ENCODE measurements at regions not wholly inside any gene's neighbourhood (a gene's known extent, or its start where the extent isn't known, plus 50 kb on each side); places are given as distances from the start of the nearest gene placed in this dataset.
"Not testable (repeated sequence)": the region's sequence is repeated elsewhere in the genome, so short reads cannot be mapped to it uniquely, and the experiment has no call there.

DNA sequence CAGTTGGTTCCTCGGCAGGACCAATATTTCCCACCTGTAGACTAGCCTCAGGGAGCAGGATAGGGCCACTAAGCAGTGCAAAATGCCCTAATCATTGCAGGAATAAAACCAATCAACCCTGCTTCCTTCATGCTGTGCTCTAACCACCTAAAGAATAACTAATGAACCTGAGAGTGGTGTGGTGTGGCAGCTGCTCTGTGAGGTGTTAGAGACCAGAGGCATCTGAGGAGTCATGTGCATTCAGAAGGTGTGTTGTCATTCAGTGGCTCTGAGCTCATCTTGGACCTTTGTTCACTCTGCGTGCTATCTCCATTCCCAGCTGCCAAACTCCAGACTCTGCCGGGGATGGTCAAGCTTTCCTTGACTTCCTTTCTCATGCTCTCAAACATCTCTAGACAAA, 136.7 kb upstream of the EGLN3 start:
- no peak for DNase-seq (ENCODE audit: extremely low read depth, low read depth)
- TF ChIP-seq, protein P1, sequence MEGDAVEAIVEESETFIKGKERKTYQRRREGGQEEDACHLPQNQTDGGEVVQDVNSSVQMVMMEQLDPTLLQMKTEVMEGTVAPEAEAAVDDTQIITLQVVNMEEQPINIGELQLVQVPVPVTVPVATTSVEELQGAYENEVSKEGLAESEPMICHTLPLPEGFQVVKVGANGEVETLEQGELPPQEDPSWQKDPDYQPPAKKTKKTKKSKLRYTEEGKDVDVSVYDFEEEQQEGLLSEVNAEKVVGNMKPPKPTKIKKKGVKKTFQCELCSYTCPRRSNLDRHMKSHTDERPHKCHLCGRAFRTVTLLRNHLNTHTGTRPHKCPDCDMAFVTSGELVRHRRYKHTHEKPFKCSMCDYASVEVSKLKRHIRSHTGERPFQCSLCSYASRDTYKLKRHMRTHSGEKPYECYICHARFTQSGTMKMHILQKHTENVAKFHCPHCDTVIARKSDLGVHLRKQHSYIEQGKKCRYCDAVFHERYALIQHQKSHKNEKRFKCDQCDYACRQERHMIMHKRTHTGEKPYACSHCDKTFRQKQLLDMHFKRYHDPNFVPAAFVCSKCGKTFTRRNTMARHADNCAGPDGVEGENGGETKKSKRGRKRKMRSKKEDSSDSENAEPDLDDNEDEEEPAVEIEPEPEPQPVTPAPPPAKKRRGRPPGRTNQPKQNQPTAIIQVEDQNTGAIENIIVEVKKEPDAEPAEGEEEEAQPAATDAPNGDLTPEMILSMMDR (IDR thresholded peaks at IDR 0.05; ENCODE audit: low read depth, low read length) = no peak

- DNase-seq (ENCODE audit: extremely low read depth, low read depth) = no peak
- TF ChIP-seq, protein P1 (IDR thresholded peaks at IDR 0.05; ENCODE audit: low read depth, low read length) = no peak
Measured at GRCh38 chr14:34086223-34086757, 135.4 kb upstream of the EGLN3 start.

DNA sequence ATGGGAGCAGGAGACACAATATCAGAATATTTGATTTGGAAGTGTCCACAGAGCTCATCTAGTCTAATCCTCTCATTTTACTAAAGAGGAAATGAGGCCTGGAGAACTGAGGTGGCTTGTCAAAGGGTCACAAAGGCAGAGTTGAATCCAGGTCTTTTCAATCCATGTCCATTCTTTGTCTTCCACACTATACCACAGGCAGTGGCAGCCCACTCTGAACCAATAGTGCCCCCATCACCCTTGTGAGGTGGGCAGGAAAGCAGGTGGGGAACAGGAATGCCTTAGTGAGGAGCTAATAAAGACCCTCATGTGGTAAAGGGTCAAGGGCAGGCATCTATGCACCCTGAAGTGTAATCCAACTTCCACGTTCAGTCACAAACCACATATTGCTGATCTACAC, 134.8 kb upstream of the EGLN3 start:
- DNase-seq (ENCODE audit: extremely low read depth, low read depth) = no peak
- TF ChIP-seq, protein P1 (IDR thresholded peaks at IDR 0.05; ENCODE audit: low read depth, low read length) = no peak

DNA sequence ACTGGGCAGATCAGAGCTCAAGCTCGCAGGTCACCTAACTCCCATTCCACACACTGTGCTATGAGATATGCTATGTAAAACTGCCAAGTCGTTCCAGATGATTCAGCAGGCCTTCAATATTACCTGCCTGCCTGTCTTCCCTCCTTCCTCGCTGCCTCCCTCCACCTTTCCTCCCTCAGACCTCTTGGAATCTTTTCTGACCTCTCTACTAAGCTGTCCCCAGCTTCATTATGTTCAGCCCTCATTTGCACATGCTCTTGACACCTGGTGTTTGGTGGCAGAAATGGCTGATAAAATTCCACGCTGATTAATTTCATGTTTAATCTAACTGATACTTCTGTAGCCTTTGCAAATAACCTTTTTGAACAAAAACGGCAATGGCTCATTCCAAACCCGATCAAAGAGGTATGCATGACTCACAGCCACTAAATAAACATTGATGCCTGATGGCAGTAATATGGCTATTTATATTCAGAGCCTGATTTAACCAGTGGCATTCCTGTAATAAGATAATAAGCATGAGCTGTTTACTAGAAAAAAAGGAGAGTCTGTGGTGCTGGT, 130.8 kb upstream of the EGLN3 start:
- TF ChIP-seq, protein P1 (IDR thresholded peaks at IDR 0.05; ENCODE audit: low read depth, low read length) = no peak
- DNase-seq (ENCODE audit: extremely low read depth, low read depth) = peak; percentile 11

- TF ChIP-seq, protein P1 (IDR thresholded peaks at IDR 0.05; ENCODE audit: low read depth, low read length) = no peak
- peak; percentile 4 for DNase-seq (ENCODE audit: extremely low read depth, low read depth)
Measured at GRCh38 chr14:34081101-34081575, 130.3 kb upstream of the EGLN3 start.

DNA sequence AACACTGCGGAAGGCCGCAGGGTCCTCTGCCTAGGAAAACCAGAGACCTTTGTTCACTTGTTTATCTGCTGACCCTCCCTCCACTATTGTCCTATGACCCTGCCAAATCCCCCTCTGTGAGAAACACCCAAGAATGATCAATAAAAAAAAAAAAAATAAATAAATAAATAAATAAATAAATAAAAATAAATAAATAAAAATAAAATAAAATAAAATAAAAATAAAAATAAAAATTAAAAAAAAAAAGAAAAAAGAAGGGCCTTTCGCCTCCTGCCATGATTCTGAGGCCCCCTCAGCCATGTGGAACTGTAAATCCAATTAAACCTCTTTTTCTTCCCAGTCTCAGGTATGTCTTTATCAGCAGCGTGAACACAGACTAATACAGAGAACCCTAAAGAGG, 128.8 kb upstream of the EGLN3 start:
- DNase-seq (ENCODE audit: extremely low read depth, low read depth) = not testable (repeated sequence)

- TF ChIP-seq, protein P1 (IDR thresholded peaks at IDR 0.05; ENCODE audit: low read depth, low read length) = no peak
- DNase-seq (ENCODE audit: extremely low read depth, low read depth) = no peak
Measured at GRCh38 chr14:34078117-34078743, 127.4 kb upstream of the EGLN3 start.
